IMR-90 (cell line): ENCODE measurements at regions not wholly inside any gene's neighbourhood (a gene's known extent, or its start where the extent isn't known, plus 50 kb on each side); places are given as distances from the start of the nearest gene placed in this dataset.

Source experiments
- ATAC-seq: fragments of 200-7000 bp; cut with Tn5 transposase; 2 replicates; pipeline ENCODE4 v1.9.1; 2020; ENCODE audit warnings: low read depth, mild to moderate bottlenecking, moderate library complexity
- BruUV-seq: library from RNA; stranded (reverse); fragments of 400-500 nt; replicated peaks from 2 replicates; lab custom pipeline; 2021; lab: Mats Ljungman, UMichigan
- CTCF ChIA-PET: fragments of 300-600 bp; formaldehyde crosslinking; extraction: SDS; loops from one replicate; lab custom pipeline; 2021; ENCODE audit warnings: antibody characterized with exemption; lab: Yijun Ruan, JAX
- POLR2A ChIA-PET: fragments of 300-600 bp; sonication (Branson Sonifier 250); formaldehyde crosslinking; loops from one replicate; lab custom pipeline; 2022; ENCODE audit warnings: antibody characterized with exemption; ENCODE audit not compliant: unreplicated experiment; lab: Charles Lee
- DNase-seq: peaks from one replicate; pipeline ENCODE4 v3.0.0; 2013
- H2AFZ ChIP-seq: replicated peaks from 2 replicates; pipeline ENCODE3; 2013; ENCODE audit warnings: low read length, mild to moderate bottlenecking; ENCODE audit not compliant: poor library complexity
- H2AK5ac ChIP-seq: 2 replicates; pipeline ENCODE4 v1.6.1; 2013; ENCODE audit warnings: low read depth, low read length, inconsistent platforms
- H2AK9ac ChIP-seq: replicated peaks from 2 replicates; pipeline ENCODE3; 2013; ENCODE audit warnings: mild to moderate bottlenecking, low read depth, low read length, moderate library complexity; ENCODE audit not compliant: poor library complexity
- H2BK120ac ChIP-seq: 2 replicates; pipeline ENCODE4 v1.6.1; 2013; ENCODE audit warnings: low read depth, low read length, inconsistent platforms
- H2BK15ac ChIP-seq: 3 replicates; pipeline ENCODE4 v1.6.1; 2013; ENCODE audit warnings: low read depth, low read length, inconsistent platforms
- H2BK20ac ChIP-seq: 2 replicates; pipeline ENCODE4 v1.6.1; 2013; ENCODE audit warnings: low read depth, mild to moderate bottlenecking, inconsistent platforms, low read length, moderate library complexity
- H2BK5ac ChIP-seq: 2 replicates; pipeline ENCODE4 v1.6.1; 2013; ENCODE audit warnings: mild to moderate bottlenecking, low read depth, low read length, inconsistent platforms; ENCODE audit not compliant: poor library complexity, severe bottlenecking
- H3K14ac ChIP-seq: replicated peaks from 2 replicates; pipeline ENCODE4 v1.6.1; 2013; ENCODE audit warnings: low read depth, low read length, inconsistent platforms
- H3K18ac ChIP-seq: 2 replicates; pipeline ENCODE4 v1.6.1; 2013; ENCODE audit warnings: low read depth, low read length, control low read depth
- H3K23ac ChIP-seq: 2 replicates; pipeline ENCODE4 v1.6.1; 2013; ENCODE audit warnings: low read depth, low read length, inconsistent platforms
- H3K27ac ChIP-seq: 2 replicates; pipeline ENCODE4 v1.5.1; 2013; ENCODE audit warnings: mild to moderate bottlenecking, control low read depth, low read length; ENCODE audit not compliant: insufficient read depth
- H3K27me3 ChIP-seq: 2 replicates; pipeline ENCODE4 v1.6.1; 2013; ENCODE audit warnings: low read length; ENCODE audit not compliant: control insufficient read depth, insufficient read depth
- H3K36me3 ChIP-seq: 2 replicates; pipeline ENCODE4 v1.6.1; 2013; ENCODE audit warnings: low read length, mixed read lengths; ENCODE audit not compliant: control insufficient read depth, insufficient read depth
- H3K4ac ChIP-seq: 2 replicates; pipeline ENCODE4 v1.6.1; 2013; ENCODE audit warnings: low read depth, low read length, inconsistent platforms
- H3K4me1 ChIP-seq: 2 replicates; pipeline ENCODE4 v1.6.1; 2013; ENCODE audit warnings: low read length, mixed read lengths; ENCODE audit not compliant: control insufficient read depth, insufficient read depth
- H3K4me2 ChIP-seq: 2 replicates; pipeline ENCODE4 v1.6.1; 2013; ENCODE audit warnings: low read depth, mild to moderate bottlenecking, control low read depth, low read length, moderate library complexity
- H3K4me3 ChIP-seq: 2 replicates; pipeline ENCODE4 v1.5.1; 2013; ENCODE audit warnings: low read depth, mild to moderate bottlenecking, control low read depth, low read length, moderate library complexity; ENCODE audit not compliant: insufficient read depth
- H3K56ac ChIP-seq: 2 replicates; pipeline ENCODE4 v1.6.1; 2013; ENCODE audit warnings: low read length, inconsistent platforms; ENCODE audit not compliant: insufficient read depth; ENCODE audit errors: extremely low read depth
- H3K79me1 ChIP-seq, 2 experiments: 2 replicates each; pipeline ENCODE4 v1.6.1; 2013; ENCODE audit warnings: low read length in 2 of 2, inconsistent platforms in 1 of 2, low read depth in 1 of 2
- H3K9ac ChIP-seq: 2 replicates; pipeline ENCODE4 v1.6.1; 2013; ENCODE audit warnings: low read depth, low read length, control low read depth
- H3K9me1 ChIP-seq: 2 replicates; pipeline ENCODE4 v1.6.1; 2013; ENCODE audit warnings: low read length, inconsistent platforms; ENCODE audit not compliant: insufficient read depth
- H3K9me3 ChIP-seq: 2 replicates; pipeline ENCODE4 v1.6.1; 2013; ENCODE audit warnings: low read length; ENCODE audit not compliant: control insufficient read depth, insufficient read depth
- H4K20me1 ChIP-seq: 2 replicates; pipeline ENCODE4 v1.6.1; 2013; ENCODE audit warnings: low read length, inconsistent platforms; ENCODE audit not compliant: insufficient read depth
- H4K5ac ChIP-seq: 2 replicates; pipeline ENCODE4 v1.6.1; 2013; ENCODE audit warnings: mild to moderate bottlenecking, low read depth, low read length, control low read depth
- H4K8ac ChIP-seq, 2 experiments: 2 replicates each; pipeline ENCODE4 v1.6.1; 2013; ENCODE audit warnings: low read depth in 2 of 2, low read length in 2 of 2, control low read depth in 1 of 2, inconsistent platforms in 1 of 2
- H4K91ac ChIP-seq: 2 replicates; pipeline ENCODE4 v1.6.1; 2013; ENCODE audit warnings: low read depth, low read length, inconsistent platforms; ENCODE audit not compliant: insufficient read depth
- FOS ChIP-seq: fragments of 150-350 bp; IDR thresholded peaks from 2 replicates; pipeline ENCODE4 v1.6.1; 2016; ENCODE audit warnings: low read depth, low read length
- POLR2A ChIP-seq: IDR thresholded peaks from 2 replicates; pipeline ENCODE4 v1.6.1; 2012; ENCODE audit warnings: mild to moderate bottlenecking, low read depth, low read length
- SMC3 ChIP-seq: fragments of 150-350 bp; IDR thresholded peaks from 2 replicates; pipeline ENCODE4 v1.6.1; 2016; ENCODE audit warnings: low read depth, mild to moderate bottlenecking, antibody characterized with exemption, low read length, moderate library complexity
- WGBS, 2 experiments: methylation state at CpG; one replicate each; pipeline versions ENCODE4 v1.1.5 to v1.1.7; 2013; ENCODE audit warnings: missing lambda C conversion rate in 2 of 2; ENCODE audit not compliant: insufficient read length in 1 of 2; ENCODE audit errors: extremely low coverage in 2 of 2; 5-methylcytosine and 5-hydroxymethylcytosine counted together
- dilution Hi-C: fragments of 300-500 bp; cut with HindIII; formaldehyde crosslinking; loops from one replicate; pipeline ENCODE4 v1.14.3; 2018; ENCODE audit warnings: low sequenced_read_pairs; ENCODE audit not compliant: unreplicated experiment
- in situ Hi-C: fragments of 300-500 bp; cut with MboI; formaldehyde crosslinking; loops from 3 replicates; pipeline ENCODE4 v1.14.3; 2019; ENCODE audit warnings: low sequenced_read_pairs, inconsistent platforms, mixed read lengths
- intact Hi-C: fragments of 100-400 bp; cut with micrococcal nuclease; formaldehyde crosslinking; loops from 2 replicates; pipeline ENCODE4 v1.10.0; 2022
- TF ChIP-seq, protein P1 (sequence below): fragments of 150-350 bp; IDR thresholded peaks from 2 replicates; pipeline ENCODE4 v1.6.1; 2016; ENCODE audit warnings: low read depth, mild to moderate bottlenecking, low read length, moderate library complexity, borderline replicate concordance
- TF ChIP-seq, protein P2 (sequence below): fragments of 150-350 bp; IDR thresholded peaks from 2 replicates; pipeline ENCODE4 v1.6.1; 2017; ENCODE audit warnings: mild to moderate bottlenecking, antibody characterized with exemption, low read length, low read depth

DNA sequence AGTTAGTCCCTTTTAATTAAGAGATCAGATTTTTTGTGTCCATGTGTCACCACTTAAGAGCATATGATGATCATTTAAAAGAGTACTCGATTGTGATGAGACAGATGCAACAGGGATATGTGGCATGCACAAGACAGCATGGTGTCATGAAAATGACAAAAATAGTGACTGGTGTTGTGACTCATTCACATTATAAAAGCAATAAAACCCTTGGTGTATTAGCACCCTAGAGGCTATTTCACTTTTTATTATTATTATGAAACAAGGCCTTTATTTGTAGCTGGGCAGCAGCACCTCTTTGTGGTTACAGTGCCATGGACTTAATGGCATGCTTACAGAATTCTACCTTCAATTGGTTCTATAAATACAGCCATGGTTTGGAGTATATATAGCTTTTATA lies 1296.0 kb upstream of the ZEB2 start:
- no peaks in the 10 kb centered on the region for H3K9me1 ChIP-seq
- in situ Hi-C loops, result no loop called here

More for the DNA sequence above, 1296.0 kb upstream of the ZEB2 start:
- dilution Hi-C loops, result no loop called here
- ChIA-PET POLR2A (no interaction called here), CTCF (no interaction called here)
- no peak overlapping the region for H4K5ac ChIP-seq
- H4K20me1 ChIP-seq, result no peaks in the 10 kb centered on the region
- no TSS peak for BruUV-seq
- H3K14ac ChIP-seq, result no peak overlapping the region
- H3K18ac ChIP-seq, result no peak overlapping the region
- no peak overlapping the region for H2AFZ ChIP-seq
- H3K9me3 ChIP-seq, result no peaks in the 10 kb centered on the region
- no peak overlapping the region for H3K23ac ChIP-seq
- no peak overlapping the region for H3K9ac ChIP-seq
- no peak overlapping the region for H3K27ac ChIP-seq
- H2BK15ac ChIP-seq, result no peak overlapping the region
- no peak overlapping the region for H3K4me2 ChIP-seq
- H3K56ac ChIP-seq, result no peak overlapping the region
- no peak overlapping the region for H2BK20ac ChIP-seq
- no peak overlapping the region for H2BK5ac ChIP-seq
- no peaks in the 10 kb centered on the region; the same call in 1 of the 2 replicates for H3K4me1 ChIP-seq
- H3K4ac ChIP-seq, result no peak overlapping the region
- H4K91ac ChIP-seq, result no peak overlapping the region
- ATAC-seq (no peak), DNase-seq (no peak)
- H2AK5ac ChIP-seq, result no peak overlapping the region
- no peaks in the 10 kb centered on the region for H3K79me1 ChIP-seq
- no CpG with 5 or more reads among the region's 1 CpG for WGBS, 2 experiments
- H2BK120ac ChIP-seq, result no peak overlapping the region
- no peaks in the 10 kb centered on the region for H3K27me3 ChIP-seq
- TF ChIP-seq SMC3 (no peak), POLR2A (no peak), FOS (no peak)
- TF ChIP-seq, protein P1, sequence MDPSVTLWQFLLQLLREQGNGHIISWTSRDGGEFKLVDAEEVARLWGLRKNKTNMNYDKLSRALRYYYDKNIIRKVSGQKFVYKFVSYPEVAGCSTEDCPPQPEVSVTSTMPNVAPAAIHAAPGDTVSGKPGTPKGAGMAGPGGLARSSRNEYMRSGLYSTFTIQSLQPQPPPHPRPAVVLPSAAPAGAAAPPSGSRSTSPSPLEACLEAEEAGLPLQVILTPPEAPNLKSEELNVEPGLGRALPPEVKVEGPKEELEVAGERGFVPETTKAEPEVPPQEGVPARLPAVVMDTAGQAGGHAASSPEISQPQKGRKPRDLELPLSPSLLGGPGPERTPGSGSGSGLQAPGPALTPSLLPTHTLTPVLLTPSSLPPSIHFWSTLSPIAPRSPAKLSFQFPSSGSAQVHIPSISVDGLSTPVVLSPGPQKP, result no peak
- TF ChIP-seq, protein P2, sequence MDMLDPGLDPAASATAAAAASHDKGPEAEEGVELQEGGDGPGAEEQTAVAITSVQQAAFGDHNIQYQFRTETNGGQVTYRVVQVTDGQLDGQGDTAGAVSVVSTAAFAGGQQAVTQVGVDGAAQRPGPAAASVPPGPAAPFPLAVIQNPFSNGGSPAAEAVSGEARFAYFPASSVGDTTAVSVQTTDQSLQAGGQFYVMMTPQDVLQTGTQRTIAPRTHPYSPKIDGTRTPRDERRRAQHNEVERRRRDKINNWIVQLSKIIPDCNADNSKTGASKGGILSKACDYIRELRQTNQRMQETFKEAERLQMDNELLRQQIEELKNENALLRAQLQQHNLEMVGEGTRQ, result no peak
- no peak overlapping the region for H4K8ac ChIP-seq
- no peak overlapping the region for H2AK9ac ChIP-seq
- H3K4me3 ChIP-seq, result no peak overlapping the region
- intact Hi-C loops, result no loop called here
- no peaks in the 10 kb centered on the region for H3K36me3 ChIP-seq
